ENCODE measurements at regions not wholly inside any gene's neighbourhood (a gene's known extent, or its start where the extent isn't known, plus 50 kb on each side); places are given as distances from the start of the nearest gene placed in this dataset.

- no peak for DNase-seq
Observed at GRCh38 chr10:104505521-104506042, 135.5 kb upstream of the SORCS3 start.

- no peak for DNase-seq
Observed at GRCh38 chr10:104509981-104510380, 131.1 kb upstream of the SORCS3 start.

- DNase-seq, result no peak
Observed at GRCh38 chr10:104510644-104511043, 130.4 kb upstream of the SORCS3 start.

GRCh38 chr10:104512800-104513199 is 128.3 kb upstream of the SORCS3 start:
- no peak for DNase-seq

- DNase-seq, result peak; percentile 22
Observed at GRCh38 chr10:104515678-104516199, 125.4 kb upstream of the SORCS3 start.

- no peak for DNase-seq
Observed at GRCh38 chr10:104516986-104517385, 124.1 kb upstream of the SORCS3 start.

- DNase-seq, result no peak
Observed at GRCh38 chr10:104517946-104518345, 123.1 kb upstream of the SORCS3 start.

GRCh38 chr10:104518891-104519290 is 122.2 kb upstream of the SORCS3 start:
- no peak for DNase-seq

- no peak for DNase-seq
Observed at GRCh38 chr10:104520653-104521052, 120.4 kb upstream of the SORCS3 start.

GRCh38 chr10:104521901-104522694 is 119.0 kb upstream of the SORCS3 start:
- no peak for DNase-seq

GRCh38 chr10:104526188-104526587 is 114.9 kb upstream of the SORCS3 start:
- DNase-seq, result no peak

GRCh38 chr10:104527013-104527412 is 114.1 kb upstream of the SORCS3 start:
- DNase-seq, result no peak

- no peak for DNase-seq
Observed at GRCh38 chr10:104540181-104540580, 100.9 kb upstream of the SORCS3 start.

- DNase-seq, result no peak
Observed at GRCh38 chr10:104541820-104542219, 99.3 kb upstream of the SORCS3 start.

GRCh38 chr10:104546336-104546735 is 94.8 kb upstream of the SORCS3 start:
- no peak for DNase-seq

- no peak for DNase-seq
Observed at GRCh38 chr10:104546756-104547155, 94.3 kb upstream of the SORCS3 start.

- no peak for DNase-seq
Observed at GRCh38 chr10:104548090-104548489, 93.0 kb upstream of the SORCS3 start.

- no peak for DNase-seq
Observed at GRCh38 chr10:104556831-104557230, 84.3 kb upstream of the SORCS3 start.

- DNase-seq, result no peak
Observed at GRCh38 chr10:104557966-104558365, 83.1 kb upstream of the SORCS3 start.

GRCh38 chr10:104559935-104560334 is 81.2 kb upstream of the SORCS3 start:
- no peak for DNase-seq

- DNase-seq, result no peak
Observed at GRCh38 chr10:104563051-104563450, 78.0 kb upstream of the SORCS3 start.

GRCh38 chr10:104563548-104563947 is 77.5 kb upstream of the SORCS3 start:
- DNase-seq, result no peak

GRCh38 chr10:104574427-104574826 is 66.7 kb upstream of the SORCS3 start:
- DNase-seq, result no peak

- no peak for DNase-seq
Observed at GRCh38 chr10:104574838-104575237, 66.3 kb upstream of the SORCS3 start.

- no peak for DNase-seq
Observed at GRCh38 chr10:104576611-104577010, 64.5 kb upstream of the SORCS3 start.
